Epithelial cell of proximal tubule (primary cell): ENCODE measurements at regions not wholly inside any gene's neighbourhood (a gene's known extent, or its start where the extent isn't known, plus 50 kb on each side); places are given as distances from the start of the nearest gene placed in this dataset.

Experiments used
- DNase-seq: peaks from one replicate; pipeline ENCODE4 v3.0.0-alpha.2; 2011; ENCODE audit warnings: low read depth
- H3K4me3 ChIP-seq: 2 replicates; pipeline ENCODE4 v1.5.1; 2011; ENCODE audit warnings: low read depth, mild to moderate bottlenecking, low read length
- CTCF ChIP-seq: conservative IDR thresholded peaks from 2 replicates; pipeline ENCODE4 v1.5.1; 2012; ENCODE audit warnings: low read depth, mild to moderate bottlenecking, low read length

- DNase-seq = no peak
- H3K4me3 ChIP-seq = no peak overlapping the region
- no peak for TF ChIP-seq CTCF
Observed at GRCh38 chr1:189438808-189439207, 1038.9 kb downstream of the BRINP3 start.

GRCh38 chr1:189463166-189463565 lies 1014.5 kb downstream of the BRINP3 start:
- H3K4me3 ChIP-seq = no peak overlapping the region
- TF ChIP-seq CTCF = no peak
- no peak for DNase-seq

- H3K4me3 ChIP-seq = no peak overlapping the region
- DNase-seq = no peak
Observed at GRCh38 chr1:189496768-189497167, 980.9 kb downstream of the BRINP3 start.

GRCh38 chr1:189499736-189500135 lies 977.9 kb downstream of the BRINP3 start:
- no peak overlapping the region for H3K4me3 ChIP-seq
- no peak for TF ChIP-seq CTCF
- DNase-seq = no peak

More at GRCh38 chr1:189496768-189497167, 980.9 kb downstream of the BRINP3 start:
- no peak for TF ChIP-seq CTCF

GRCh38 chr1:189500778-189501177 lies 976.9 kb downstream of the BRINP3 start:
- no peak for TF ChIP-seq CTCF
- DNase-seq = no peak
- H3K4me3 ChIP-seq = no peak overlapping the region

GRCh38 chr1:189510827-189511226 lies 966.8 kb downstream of the BRINP3 start:
- TF ChIP-seq CTCF = no peak
- H3K4me3 ChIP-seq = no peak overlapping the region
- no peak for DNase-seq

GRCh38 chr1:189513091-189513490 lies 964.6 kb downstream of the BRINP3 start:
- no peak for TF ChIP-seq CTCF
- no peak overlapping the region for H3K4me3 ChIP-seq
- peak; percentile 25 for DNase-seq
